ENCODE measurements at regions not wholly inside any gene's neighbourhood (a gene's known extent, or its start where the extent isn't known, plus 50 kb on each side); places are given as distances from the start of the nearest gene placed in this dataset.

GRCh38 chr3:26353097-26353496, 269.5 kb upstream of the LRRC3B start:
- no peak overlapping the region for H3K9ac ChIP-seq (replicated peaks in 1 of 4; ENCODE audit: extremely low read depth in 1 of 4, low read depth in 3 of 4, low read length in 3 of 4)
- H3K14ac ChIP-seq (ENCODE audit: insufficient read length) = no peak overlapping the region
- no peaks in the 10 kb centered on the region for H3K23me2 ChIP-seq (ENCODE audit: low read depth, low read length)
- H3K4ac ChIP-seq (replicated peaks; ENCODE audit: insufficient read length, low read depth, low read length) = no peak overlapping the region
- no peak overlapping the region for H2BK12ac ChIP-seq (ENCODE audit: low read depth, low read length)
- POLR2A ChIA-PET (ENCODE audit: partially characterized antibody) = no interaction called here
- H2AFZ ChIP-seq (ENCODE audit: low read length) = no peak overlapping the region
- H3K27ac ChIP-seq (ENCODE audit: low read depth, low read length) = no peak overlapping the region
- no peak overlapping the region for H3K18ac ChIP-seq (ENCODE audit: extremely low read depth, low read length)
- no peaks in the 10 kb centered on the region for H3K27me3 ChIP-seq (replicated peaks in 1 of 4; ENCODE audit: control insufficient read depth in 3 of 4, extremely low read depth in 1 of 4, insufficient read depth in 3 of 4, low read length in 3 of 4)
- no peaks in the 10 kb centered on the region for H3K79me1 ChIP-seq (ENCODE audit: low read depth, low read length)
- no peaks in the 10 kb centered on the region for H3K79me2 ChIP-seq (ENCODE audit: control insufficient read depth in 1 of 2, insufficient read depth in 2 of 2, low read length in 2 of 2)
- no peak overlapping the region for H4K91ac ChIP-seq (replicated peaks; ENCODE audit: insufficient read length, low read length)
- H2BK5ac ChIP-seq (ENCODE audit: low read depth, low read length) = no peak overlapping the region
- H2BK120ac ChIP-seq (replicated peaks; ENCODE audit: low read depth, low read length) = no peak overlapping the region
- H3K4me2 ChIP-seq (ENCODE audit: insufficient read depth in 1 of 2, low read depth in 2 of 2, low read length in 2 of 2) = no peak overlapping the region
- H4K5ac ChIP-seq (ENCODE audit: insufficient read length, low read depth, low read length) = no peak overlapping the region
- H2BK20ac ChIP-seq (ENCODE audit: low read length) = no peak overlapping the region
- H2BK15ac ChIP-seq (ENCODE audit: low read length) = no peak overlapping the region
- no peak for FAIRE-seq
- H3K36me3 ChIP-seq (ENCODE audit: control insufficient read depth in 2 of 4, insufficient read depth in 4 of 4, low read length in 3 of 4) = no peaks in the 10 kb centered on the region
- no peaks in the 10 kb centered on the region for H4K20me1 ChIP-seq (replicated peaks in 1 of 2; ENCODE audit: control insufficient read depth in 1 of 2, insufficient read depth in 2 of 2, low read length in 2 of 2)
- H4K8ac ChIP-seq (ENCODE audit: extremely low read depth, insufficient read depth, low read length) = no peak overlapping the region
- CTCF ChIA-PET (ENCODE audit: partially characterized antibody) = interaction anchor here (0.7 to 1.2 kb wide), 4 partner anchors 16 to 678 kb away, joined by 3 to 5 read pairs (median 3); no protein-coding TSS in a partner anchor
- H3K4me1 ChIP-seq (replicated peaks in 1 of 4; ENCODE audit: control insufficient read depth in 3 of 4, insufficient read depth in 4 of 4, low read length in 3 of 4) = no peaks in the 10 kb centered on the region
- H3K4me3 ChIP-seq (ENCODE audit: extremely low read depth in 1 of 4, insufficient read depth in 2 of 4, low read depth in 3 of 4, low read length in 4 of 4) = no peak overlapping the region
- no peak overlapping the region for H2AK5ac ChIP-seq (ENCODE audit: low read depth, low read length)
- H3K9me3 ChIP-seq (ENCODE audit: insufficient read depth in 2 of 2, low read depth in 1 of 2, low read length in 1 of 2) = no peaks in the 10 kb centered on the region
- DNase-seq (ENCODE audit: low read depth in 1 of 2, low spot score in 2 of 2) = no peak
- H3K23ac ChIP-seq (ENCODE audit: insufficient read length) = no peak overlapping the region
- H3K56ac ChIP-seq (replicated peaks; ENCODE audit: insufficient read length, low read depth, low read length) = no peak overlapping the region
- TF ChIP-seq SIN3A (conservative IDR thresholded peaks at IDR 0.05 in 1 of 2, IDR thresholded peaks at IDR 0.05 in 1 of 2; ENCODE audit: low read depth in 1 of 2, low read length in 2 of 2) = no peak
- no peak for TF ChIP-seq EGR1 (IDR thresholded peaks at IDR 0.05; ENCODE audit: borderline replicate concordance, low read depth, low read length)
- TF ChIP-seq JUN (IDR thresholded peaks at IDR 0.05; ENCODE audit: low read depth, low read length) = no peak
- no peak for TF ChIP-seq POLR2A (IDR thresholded peaks at IDR 0.05; ENCODE audit: control extremely low read depth in 1 of 2, low read depth in 2 of 2, low read length in 2 of 2)
- TF ChIP-seq SP4 (IDR thresholded peaks at IDR 0.05; ENCODE audit: low read length) = no peak
- no peak for TF ChIP-seq ZNF274 (IDR thresholded peaks at IDR 0.05; ENCODE audit: borderline replicate concordance, extremely low read depth, low read length)
- TF ChIP-seq HDAC2 (IDR thresholded peaks at IDR 0.05; ENCODE audit: borderline replicate concordance in 1 of 2, low read depth in 2 of 2, low read length in 2 of 2) = no peak
- no peak for TF ChIP-seq ASH2L (IDR thresholded peaks at IDR 0.05; ENCODE audit: low read length)
- TF ChIP-seq CHD2 (IDR thresholded peaks at IDR 0.05; ENCODE audit: low read length) = no peak
